PC-9 (cell line): ENCODE measurements at regions not wholly inside any gene's neighbourhood (a gene's known extent, or its start where the extent isn't known, plus 50 kb on each side); places are given as distances from the start of the nearest gene placed in this dataset.

Source experiments
- EZH2 ChIP-seq: fragments of 200-600 bp; sonication (generic); IDR thresholded peaks from 2 replicates; pipeline ENCODE4 v1.8.0; 2017; ENCODE audit warnings: antibody characterized with exemption, low read depth
- TF ChIP-seq, protein P1 (sequence below): fragments of 200-600 bp; sonication (generic); conservative IDR thresholded peaks from 2 replicates; pipeline ENCODE4 v1.6.1; 2017; ENCODE audit warnings: mixed run types, antibody characterized with exemption, mild to moderate bottlenecking, moderate library complexity

DNA sequence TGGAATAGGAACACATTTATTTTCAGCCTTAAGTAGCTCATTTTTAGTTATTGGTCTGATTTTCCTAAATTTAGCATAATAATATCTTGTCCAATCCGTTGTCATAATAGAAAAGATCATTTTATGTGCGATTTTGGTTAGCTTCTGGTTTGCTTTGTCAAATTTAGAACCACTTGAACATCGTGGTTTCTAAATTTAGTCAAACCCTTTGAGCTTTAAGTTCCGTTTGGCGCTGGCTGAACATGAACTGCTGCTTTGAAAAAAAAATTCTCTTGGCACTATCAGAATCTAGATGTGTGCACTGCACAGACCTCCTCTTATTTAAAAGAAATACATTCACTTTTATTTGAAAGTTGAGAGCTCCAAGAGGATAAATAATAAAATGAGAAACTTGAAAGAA is 370.6 kb downstream of the PTPRC start:
- TF ChIP-seq, protein P1, sequence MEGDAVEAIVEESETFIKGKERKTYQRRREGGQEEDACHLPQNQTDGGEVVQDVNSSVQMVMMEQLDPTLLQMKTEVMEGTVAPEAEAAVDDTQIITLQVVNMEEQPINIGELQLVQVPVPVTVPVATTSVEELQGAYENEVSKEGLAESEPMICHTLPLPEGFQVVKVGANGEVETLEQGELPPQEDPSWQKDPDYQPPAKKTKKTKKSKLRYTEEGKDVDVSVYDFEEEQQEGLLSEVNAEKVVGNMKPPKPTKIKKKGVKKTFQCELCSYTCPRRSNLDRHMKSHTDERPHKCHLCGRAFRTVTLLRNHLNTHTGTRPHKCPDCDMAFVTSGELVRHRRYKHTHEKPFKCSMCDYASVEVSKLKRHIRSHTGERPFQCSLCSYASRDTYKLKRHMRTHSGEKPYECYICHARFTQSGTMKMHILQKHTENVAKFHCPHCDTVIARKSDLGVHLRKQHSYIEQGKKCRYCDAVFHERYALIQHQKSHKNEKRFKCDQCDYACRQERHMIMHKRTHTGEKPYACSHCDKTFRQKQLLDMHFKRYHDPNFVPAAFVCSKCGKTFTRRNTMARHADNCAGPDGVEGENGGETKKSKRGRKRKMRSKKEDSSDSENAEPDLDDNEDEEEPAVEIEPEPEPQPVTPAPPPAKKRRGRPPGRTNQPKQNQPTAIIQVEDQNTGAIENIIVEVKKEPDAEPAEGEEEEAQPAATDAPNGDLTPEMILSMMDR, result no peak
- no peak for TF ChIP-seq EZH2
